Endothelial cell (in vitro differentiated cells): ENCODE measurements at regions not wholly inside any gene's neighbourhood (a gene's known extent, or its start where the extent isn't known, plus 50 kb on each side); places are given as distances from the start of the nearest gene placed in this dataset.

ENCODE experiments used
- DNase-seq: peaks from one replicate; pipeline ENCODE4 v3.0.0; 2021; ENCODE audit warnings: low spot score
- H3K27ac Mint-ChIP-seq: one replicate; pipeline ENCODE4 v1.8.0; 2021; ENCODE audit warnings: mixed read lengths, inconsistent platforms; ENCODE audit not compliant: unreplicated experiment
- H3K27me3 Mint-ChIP-seq: one replicate; pipeline ENCODE4 v1.8.0; 2021; ENCODE audit warnings: mild to moderate bottlenecking, moderate library complexity, mixed read lengths, inconsistent platforms; ENCODE audit not compliant: unreplicated experiment
- H3K36me3 Mint-ChIP-seq: one replicate; pipeline ENCODE4 v1.8.0; 2021; ENCODE audit warnings: mild to moderate bottlenecking, low read depth, mixed read lengths, inconsistent platforms; ENCODE audit not compliant: unreplicated experiment
- H3K4me1 Mint-ChIP-seq: one replicate; pipeline ENCODE4 v1.8.0; 2021; ENCODE audit warnings: mild to moderate bottlenecking, mixed read lengths, inconsistent platforms; ENCODE audit not compliant: unreplicated experiment
- H3K4me3 Mint-ChIP-seq: one replicate; pipeline ENCODE4 v1.8.0; 2021; ENCODE audit warnings: mild to moderate bottlenecking, mixed read lengths, inconsistent platforms; ENCODE audit not compliant: unreplicated experiment
- H3K9me3 Mint-ChIP-seq: one replicate; pipeline ENCODE4 v1.8.0; 2021; ENCODE audit warnings: mixed read lengths, inconsistent platforms; ENCODE audit not compliant: unreplicated experiment
- CTCF ChIP-seq: fragments of 200-600 bp; sonication (generic); IDR thresholded peaks from one replicate; pipeline ENCODE4 v1.5.0; 2021; ENCODE audit warnings: antibody characterized with exemption; ENCODE audit not compliant: unreplicated experiment

GRCh38 chr22:49323751-49324415, 503.8 kb downstream of the BRD1 start:
- no peak for DNase-seq
- Mint-ChIP-seq H3K4me3 (no peak overlapping the region), H3K27ac (no peak overlapping the region)

GRCh38 chr22:49322861-49323622, 504.6 kb downstream of the BRD1 start:
- H3K36me3 Mint-ChIP-seq: no peaks in the 10 kb centered on the region
- no peak overlapping the region for H3K4me3 Mint-ChIP-seq
- peaks cover 6% of the 10 kb centered on the region for H3K9me3 Mint-ChIP-seq
- TF ChIP-seq CTCF: no peak
- no peaks in the 10 kb centered on the region for H3K4me1 Mint-ChIP-seq
- peaks cover 3% of the 10 kb centered on the region for H3K27me3 Mint-ChIP-seq
- no peak overlapping the region for H3K27ac Mint-ChIP-seq
- no peak for DNase-seq

More at GRCh38 chr22:49323751-49324415, 503.8 kb downstream of the BRD1 start:
- peaks cover 6% of the 10 kb centered on the region for H3K9me3 Mint-ChIP-seq
- H3K4me1 Mint-ChIP-seq: no peaks in the 10 kb centered on the region
- H3K36me3 Mint-ChIP-seq: no peaks in the 10 kb centered on the region
- H3K27me3 Mint-ChIP-seq: peaks cover 7% of the 10 kb centered on the region
- TF ChIP-seq CTCF: no peak

- no peak for TF ChIP-seq CTCF
- Mint-ChIP-seq H3K4me1 (no peaks in the 10 kb centered on the region), H3K27me3 (peaks cover 3% of the 10 kb centered on the region), H3K27ac (no peak overlapping the region), H3K9me3 (peaks cover 5% of the 10 kb centered on the region), H3K4me3 (no peak overlapping the region), H3K36me3 (no peaks in the 10 kb centered on the region)
- no peak for DNase-seq
Measured at GRCh38 chr22:49322231-49322630, 505.4 kb downstream of the BRD1 start.

- no peak for TF ChIP-seq CTCF
- H3K27me3 Mint-ChIP-seq: peaks cover 3% of the 10 kb centered on the region
- H3K4me3 Mint-ChIP-seq: no peak overlapping the region
- no peaks in the 10 kb centered on the region for H3K36me3 Mint-ChIP-seq
- H3K4me1 Mint-ChIP-seq: no peaks in the 10 kb centered on the region
- no peaks in the 10 kb centered on the region for H3K9me3 Mint-ChIP-seq
- H3K27ac Mint-ChIP-seq: no peak overlapping the region
- DNase-seq: no peak
Measured at GRCh38 chr22:49321477-49322055, 506.1 kb downstream of the BRD1 start.
